K562 (cell line): ENCODE measurements at regions not wholly inside any gene's neighbourhood (a gene's known extent, or its start where the extent isn't known, plus 50 kb on each side); places are given as distances from the start of the nearest gene placed in this dataset.

Source experiments
- ATAC-seq: fragments of 200-7000 bp; cut with Tn5 transposase; 3 replicates; pipeline ENCODE4 v1.9.1; 2020; ENCODE audit warnings: moderate library complexity
- BruUV-seq: library from RNA; stranded (reverse); fragments of 400-500 nt; replicated peaks from 2 replicates; lab custom pipeline; 2021; lab: Mats Ljungman, UMichigan
- CTCF ChIA-PET: fragments of 300-600 bp; formaldehyde crosslinking; extraction: SDS; loops from one replicate; lab custom pipeline; 2021; ENCODE audit warnings: low intra/inter-chr PET ratio; lab: Yijun Ruan, JAX
- POLR2A ChIA-PET: fragments of 300-600, 350-650 bp; sonication (Branson Sonifier 250); formaldehyde crosslinking; extraction: SDS; loops from one replicate; lab custom pipeline; 2021; ENCODE audit warnings: antibody characterized with exemption, inconsistent platforms; lab: Yijun Ruan, JAX
- DNase-seq, 4 experiments: peaks; one replicate each; pipeline versions ENCODE4 v3.0.0 to v3.0.0-alpha.2; 2011 to 2018; ENCODE audit warnings: low spot score in 3 of 4, mixed read lengths in 3 of 4; ENCODE audit errors: extremely low read depth in 1 of 4
- FAIRE-seq: peaks from 2 replicates; lab custom pipeline; 2011; peaks lifted over from hg19 to GRCh38; lab: Jason Lieb, UNC
- H2AFZ ChIP-seq: 2 replicates; pipeline ENCODE4 v1.6.0; 2011; ENCODE audit warnings: low read depth, low read length, control low read depth, inconsistent platforms
- H3K27ac ChIP-seq: fragments of 200-600 bp; 3 replicates; pipeline ENCODE4 v1.8.0; 2011; ENCODE audit warnings: low read depth, mild to moderate bottlenecking, control low read depth, inconsistent platforms, low read length, moderate library complexity, mixed read lengths; ENCODE audit errors: extremely low read depth
- H3K27me3 ChIP-seq, 2 experiments: fragments of 300-600 bp in 1 of 2; 2 replicates in 1 of 2; 3 replicates in 1 of 2; pipeline versions ENCODE4 v1.6.0 to v1.8.0; 2011; ENCODE audit warnings: inconsistent platforms in 2 of 2, low read length in 2 of 2, mild to moderate bottlenecking in 1 of 2, mixed read lengths in 1 of 2, moderate library complexity in 1 of 2; ENCODE audit not compliant: control insufficient read depth in 2 of 2, insufficient read depth in 2 of 2
- H3K36me3 ChIP-seq: fragments of 300-600 bp; 3 replicates; pipeline ENCODE4 v1.8.0; 2011; ENCODE audit warnings: mild to moderate bottlenecking, low read length, inconsistent platforms; ENCODE audit not compliant: control insufficient read depth, insufficient read depth
- H3K4me1 ChIP-seq, 2 experiments: fragments of 200-600 bp in 1 of 2; replicated peaks in 1 of 2; 2 replicates in 1 of 2; 3 replicates in 1 of 2; pipeline versions ENCODE4 v1.5.1 to v1.8.0; 2011; ENCODE audit warnings: inconsistent platforms in 2 of 2, low read length in 2 of 2, mild to moderate bottlenecking in 1 of 2, mixed read lengths in 1 of 2, moderate library complexity in 1 of 2; ENCODE audit not compliant: control insufficient read depth in 2 of 2, insufficient read depth in 2 of 2
- H3K4me2 ChIP-seq: 2 replicates; pipeline ENCODE4 v1.6.1; 2011; ENCODE audit warnings: low read length, control low read depth, inconsistent platforms, mixed read lengths; ENCODE audit not compliant: insufficient read depth
- H3K4me3 ChIP-seq: fragments of 200-600 bp; sonication (generic), shearing (Covaris generic); 2 replicates; pipeline ENCODE4 v1.5.1; 2016; ENCODE audit warnings: control low read depth, inconsistent platforms
- H3K79me2 ChIP-seq: fragments of 200-600 bp; 3 replicates; pipeline ENCODE4 v1.8.0; 2011; ENCODE audit warnings: low read length, inconsistent platforms; ENCODE audit not compliant: control insufficient read depth, insufficient read depth
- H3K9ac ChIP-seq, 2 experiments: 2 replicates each; pipeline versions ENCODE4 v1.6.0 to v1.6.1; 2011; ENCODE audit warnings: low read depth in 2 of 2, low read length in 2 of 2, control low read depth in 1 of 2, inconsistent platforms in 1 of 2, mild to moderate bottlenecking in 1 of 2, mixed read lengths in 1 of 2; ENCODE audit not compliant: insufficient read depth in 1 of 2
- H3K9me1 ChIP-seq: one replicate; pipeline ENCODE4 v1.6.0; 2011; ENCODE audit warnings: inconsistent platforms, mild to moderate bottlenecking, low read length, moderate library complexity; ENCODE audit not compliant: control insufficient read depth, insufficient read depth
- H3K9me3 ChIP-seq: replicated peaks from 2 replicates; pipeline ENCODE4 v1.5.1; 2011; ENCODE audit warnings: low read depth, low read length, inconsistent platforms; ENCODE audit not compliant: control insufficient read depth, insufficient read depth
- H4K20me1 ChIP-seq: replicated peaks from 2 replicates; pipeline ENCODE4 v1.6.1; 2011; ENCODE audit warnings: low read length, inconsistent platforms, mixed read lengths; ENCODE audit not compliant: control insufficient read depth, insufficient read depth
- CHD1 ChIP-seq: fragments of 200-600 bp; sonication (generic); IDR thresholded peaks from one replicate; pipeline ENCODE4 v1.6.1; 2012; ENCODE audit warnings: mild to moderate bottlenecking, moderate library complexity, low read length, inconsistent platforms
- EGR1 ChIP-seq: fragments of 450-650 bp; conservative IDR thresholded peaks from 2 replicates; pipeline ENCODE4 v1.6.1; 2017; ENCODE audit warnings: mild to moderate bottlenecking
- GATAD2A ChIP-seq: fragments of 450-650 bp; IDR thresholded peaks from 2 replicates; pipeline ENCODE4 v1.6.1; 2017
- NFIX ChIP-seq: fragments of 250-450 bp; sonication (Bioruptor Pico); IDR thresholded peaks from 2 replicates; pipeline ENCODE4 v1.4.0; 2020; ENCODE audit warnings: low read depth, mild to moderate bottlenecking, moderate library complexity
- PHB ChIP-seq: fragments of 250-450 bp; sonication (Bioruptor Pico); IDR thresholded peaks from 2 replicates; pipeline ENCODE4 v1.5.0; 2021
- SIX5 ChIP-seq, 2 experiments: IDR thresholded peaks; 2 replicates each; pipeline ENCODE4 v1.6.1; 2011; ENCODE audit warnings: low read length in 2 of 2, borderline replicate concordance in 1 of 2, low read depth in 1 of 2, mild to moderate bottlenecking in 1 of 2, moderate library complexity in 1 of 2; ENCODE audit not compliant: insufficient read depth in 1 of 2
- SMAD1 ChIP-seq: fragments of 150-350 bp; IDR thresholded peaks from 2 replicates; pipeline ENCODE4 v1.6.1; 2014; ENCODE audit warnings: low read length, low read depth; ENCODE audit not compliant: partially characterized antibody
- TCF3 ChIP-seq: sonication (generic); formaldehyde crosslinking; IDR thresholded peaks from 2 replicates; pipeline ENCODE4 v1.4.0; 2020; ENCODE audit warnings: mild to moderate bottlenecking, missing genetic modification reagents
- UBTF ChIP-seq, 2 experiments: IDR thresholded peaks; 2 replicates each; pipeline ENCODE4 v1.6.1; 2012; ENCODE audit warnings: improper control_type of control experiment in 2 of 2, low read depth in 2 of 2, low read length in 2 of 2, borderline replicate concordance in 1 of 2
- XRCC3 ChIP-seq: fragments of 450-650 bp; IDR thresholded peaks from 2 replicates; pipeline ENCODE4 v1.6.1; 2017; ENCODE audit warnings: mild to moderate bottlenecking, moderate library complexity
- ZNF124 ChIP-seq: sonication (generic); formaldehyde crosslinking; IDR thresholded peaks from 2 replicates; pipeline ENCODE4 v1.8.1; 2022; ENCODE audit warnings: missing genetic modification reagents
- ZNF24 ChIP-seq: fragments of 450-650 bp; IDR thresholded peaks from 2 replicates; pipeline ENCODE4 v1.6.1; 2016
- ZNF384 ChIP-seq: IDR thresholded peaks from 2 replicates; pipeline ENCODE4 v1.6.1; 2012; ENCODE audit warnings: low read depth, low read length, improper control_type of control experiment
- ZNF778 ChIP-seq: fragments of 450-650 bp; formaldehyde crosslinking; IDR thresholded peaks from 2 replicates; pipeline ENCODE4 v1.4.0; 2020; ENCODE audit warnings: mild to moderate bottlenecking, moderate library complexity
- WGBS: fragments of 100-300 bp; shearing (Covaris generic); methylation state at CpG from one replicate; pipeline ENCODE4 v1.1.6; 2016; ENCODE audit warnings: low coverage, mixed read lengths; ENCODE audit not compliant: insufficient coverage; ENCODE audit errors: missing lambda C conversion rate; 5-methylcytosine and 5-hydroxymethylcytosine counted together
- in situ Hi-C: fragments of 300-500 bp; cut with MboI; formaldehyde crosslinking; loops from 4 replicates; pipeline ENCODE4 v1.15.0; 2018; ENCODE audit warnings: inconsistent platforms, mixed read lengths
- intact Hi-C: fragments of 100-400 bp; cut with micrococcal nuclease; formaldehyde crosslinking; loops from 2 replicates; pipeline ENCODE4 v1.14.2; 2022

GRCh38 chr3:127100459-127101410 lies 92.2 kb upstream of the PRR23E start:
- FAIRE-seq: no peak
- no peaks in the 10 kb centered on the region for H4K20me1 ChIP-seq
- H3K9me1 ChIP-seq: no peaks in the 10 kb centered on the region
- H3K9me3 ChIP-seq: no peaks in the 10 kb centered on the region
- no peak overlapping the region for H3K4me2 ChIP-seq
- ATAC-seq: no peak
- H3K9ac ChIP-seq: no peak overlapping the region
- intact Hi-C loops: no loop called here
- CTCF ChIA-PET: no interaction called here
- H3K4me3 ChIP-seq: no peak overlapping the region
- no peaks in the 10 kb centered on the region for H3K79me2 ChIP-seq
- H2AFZ ChIP-seq: no peak overlapping the region
- DNase-seq: no peak
- H3K27me3 ChIP-seq: peaks cover 8 to 65% of the 10 kb centered on the region in 2 experiments; a peak in 3 of 5 replicates
- POLR2A ChIA-PET: no interaction called here
- in situ Hi-C loops: no loop called here
- no peaks in the 10 kb centered on the region for H3K4me1 ChIP-seq
- no peaks in the 10 kb centered on the region for H3K36me3 ChIP-seq
- no TSS peak for BruUV-seq
- no peak for TF ChIP-seq ZNF778
- TF ChIP-seq SIX5 (IDR thresholded peaks at IDR 0.05; ENCODE audit: borderline replicate concordance in 1 of 2, insufficient read depth in 1 of 2, low read depth in 1 of 2, low read length in 2 of 2): no peak
- TF ChIP-seq PHB (CRISPR knock-in tag): no peak
- TF ChIP-seq XRCC3: no peak
- TF ChIP-seq UBTF (IDR thresholded peaks at IDR 0.05; ENCODE audit: borderline replicate concordance in 1 of 2, low read depth in 2 of 2, low read length in 2 of 2): no peak
- no peak for TF ChIP-seq SMAD1
- TF ChIP-seq EGR1: no peak
- TF ChIP-seq ZNF124 (CRISPR knock-in tag): no peak
- TF ChIP-seq ZNF24: no peak
- no peak for TF ChIP-seq GATAD2A
- TF ChIP-seq ZNF384: no peak
- no peak for TF ChIP-seq TCF3 (CRISPR knock-in tag)
- no peak for TF ChIP-seq CHD1
- no peak for TF ChIP-seq NFIX (CRISPR knock-in tag)
- H3K27ac ChIP-seq: no peak overlapping the region
- WGBS: 3% methylated on average over 16 of the region's 18 CpGs
